ENCODE measurements at regions not wholly inside any gene's neighbourhood (a gene's known extent, or its start where the extent isn't known, plus 50 kb on each side); places are given as distances from the start of the nearest gene placed in this dataset.
A peak's percentile ranks its signal among the peaks of the same experiment; 100 is the strongest.

DNA sequence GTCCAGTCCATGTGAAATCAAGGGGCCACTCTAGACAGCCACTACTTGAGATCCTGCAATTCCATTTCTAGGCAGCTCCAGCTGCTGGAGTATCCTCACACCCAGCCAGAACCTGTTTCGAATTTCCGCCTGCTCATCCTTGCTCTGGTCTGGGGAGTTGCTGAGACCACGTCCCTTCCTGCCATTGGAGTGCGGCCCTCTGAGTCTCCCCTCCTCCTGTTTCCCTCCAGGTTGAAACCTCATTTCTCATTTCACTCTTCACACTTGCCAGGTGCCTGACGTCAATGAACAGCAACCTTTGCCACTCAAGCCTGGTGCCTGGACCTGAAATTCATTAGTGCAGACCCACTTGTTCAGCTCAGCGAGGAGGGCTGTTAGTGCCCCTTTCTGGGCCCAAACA, 307.5 kb upstream of the SHH start:
- no peak for DNase-seq

DNA sequence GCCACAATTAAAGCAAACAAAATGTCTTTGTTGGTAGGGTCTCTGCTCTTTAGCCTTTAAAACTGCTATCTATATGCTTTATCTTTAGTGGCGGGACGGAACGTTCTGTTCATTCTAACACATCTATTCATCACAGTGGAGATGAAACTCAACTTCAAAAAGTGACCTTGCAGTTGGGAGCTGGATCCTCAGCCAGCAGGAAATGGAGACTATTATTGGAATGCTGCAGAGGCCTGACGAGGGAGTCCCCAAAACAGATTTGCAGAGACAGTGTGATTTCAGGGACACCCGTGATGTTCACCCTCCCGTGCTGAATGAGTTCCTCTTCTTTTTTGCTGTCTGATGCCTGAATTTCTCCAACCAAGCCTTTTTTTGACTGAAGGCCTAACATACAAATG, 306.0 kb upstream of the SHH start:
- DNase-seq = no peak

DNA sequence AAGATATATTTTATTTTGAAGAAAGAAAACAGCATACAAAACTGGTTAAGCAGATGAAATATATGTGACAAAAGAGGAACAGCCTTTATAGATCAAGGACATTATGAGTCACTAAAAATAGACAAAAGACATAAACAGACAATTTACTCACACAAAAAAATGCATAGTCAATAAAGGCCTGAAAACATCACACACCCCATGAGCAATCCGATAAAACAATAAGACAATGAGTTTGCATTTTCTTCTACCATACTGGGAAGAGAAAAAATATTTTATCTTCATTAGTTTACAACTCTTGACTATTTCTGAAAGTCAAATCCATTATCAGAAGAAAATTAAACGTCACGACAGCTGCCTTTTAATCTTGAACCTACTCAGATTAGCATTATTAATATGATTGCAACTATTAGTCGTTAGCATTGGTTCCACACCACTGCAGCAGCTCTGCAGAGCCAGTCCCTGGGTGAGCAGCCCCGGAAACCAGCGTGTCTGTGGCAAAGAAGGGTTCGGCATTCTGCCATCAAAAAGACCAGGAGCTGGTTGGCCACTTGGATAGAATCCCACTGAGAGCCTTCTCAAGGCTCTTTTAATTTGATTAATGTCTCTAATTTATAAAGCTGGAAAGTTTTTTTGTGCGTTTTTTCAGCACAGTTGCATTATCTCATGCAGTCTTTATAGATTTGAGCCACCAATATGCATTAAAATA, 305.4 kb upstream of the SHH start:
- no peak for DNase-seq

DNA sequence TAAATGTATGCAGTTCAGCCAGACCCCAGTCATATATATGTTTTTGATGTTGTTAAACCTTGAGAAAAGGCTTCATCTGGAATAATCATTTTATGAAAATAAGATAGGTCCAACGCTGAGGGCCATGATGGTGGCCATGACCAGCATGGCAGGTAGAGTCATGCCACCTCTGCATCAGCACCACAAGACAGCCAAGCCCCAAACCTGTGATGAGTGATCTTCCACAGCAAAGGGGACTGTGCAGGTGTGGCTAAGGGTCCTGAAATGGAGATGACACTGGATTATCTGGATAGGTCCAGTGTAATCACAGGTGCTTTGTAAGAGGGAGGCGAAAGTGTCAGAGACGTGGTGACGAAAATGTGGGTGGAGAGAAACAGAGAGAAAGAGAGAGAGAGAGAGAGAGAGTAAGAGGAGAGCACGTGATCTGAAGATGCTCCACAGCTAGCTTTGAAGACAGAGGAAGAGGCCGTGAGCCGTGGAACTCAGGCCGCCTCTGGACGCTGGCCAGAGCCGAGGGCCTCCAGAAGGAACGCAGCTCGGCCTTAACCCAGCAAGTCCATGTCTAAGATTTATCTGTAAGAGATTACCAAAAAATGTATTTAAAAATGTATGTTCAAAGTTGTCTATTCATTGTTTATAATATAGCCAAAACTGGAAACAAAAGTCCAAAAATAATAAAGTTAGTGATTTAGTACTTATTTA, 304.4 kb upstream of the SHH start:
- DNase-seq = no peak

DNA sequence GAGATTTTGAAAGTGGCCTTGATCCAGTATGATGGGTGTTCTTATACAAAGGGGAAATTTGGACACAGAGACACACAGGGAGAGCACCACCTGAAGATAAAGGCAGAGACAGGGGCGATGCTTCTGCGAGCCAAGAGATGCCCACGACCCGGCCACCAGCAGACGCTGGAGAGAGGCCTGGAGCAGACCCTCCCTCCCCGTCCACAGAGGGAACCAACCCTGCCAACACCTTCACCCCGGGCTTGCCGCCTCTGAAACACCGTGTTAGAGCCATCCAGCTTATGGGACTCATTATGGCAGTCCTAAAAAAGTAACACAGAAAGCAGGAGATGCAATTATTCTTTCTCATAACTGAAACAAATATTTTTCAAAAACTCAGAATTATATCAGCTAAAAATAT, 303.3 kb upstream of the SHH start:
- DNase-seq = no peak

DNA sequence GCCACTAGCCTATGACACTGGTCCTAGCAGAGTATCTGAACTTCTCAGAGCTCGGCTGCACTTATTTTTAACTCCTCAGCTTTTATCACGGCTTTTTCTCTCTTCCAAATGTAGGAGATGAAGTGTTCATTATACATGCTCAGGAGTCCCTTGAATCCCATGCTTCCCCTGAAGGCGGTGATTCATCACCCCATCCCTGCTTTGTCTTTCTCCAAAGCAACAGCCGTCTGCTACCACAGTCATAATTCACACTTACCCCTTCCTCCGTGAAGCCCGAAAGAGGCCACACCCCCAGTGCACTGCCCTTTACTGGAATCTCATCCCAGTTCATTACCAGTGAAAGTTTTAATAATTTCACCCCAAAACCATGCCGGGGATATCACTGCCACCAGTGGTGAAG, 301.5 kb upstream of the SHH start:
- DNase-seq = no peak

DNA sequence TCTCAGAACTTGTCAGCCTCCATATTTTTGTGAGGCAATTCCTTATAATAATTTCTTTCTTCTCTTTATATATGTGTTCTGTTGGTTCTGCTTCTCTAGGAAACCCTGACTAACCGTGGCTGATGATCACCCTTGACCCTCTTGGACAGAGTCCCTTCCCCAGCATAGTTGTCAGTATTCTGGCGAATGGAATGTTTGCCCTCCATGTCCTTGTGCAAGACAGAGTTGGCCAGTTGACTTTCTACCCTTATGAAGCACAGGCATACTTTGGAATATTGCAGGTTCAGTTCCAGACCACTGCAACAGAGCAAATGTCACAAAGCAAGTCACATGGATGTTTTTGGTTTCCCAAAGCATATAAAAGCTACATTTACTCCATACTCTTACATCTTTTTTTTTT, 297.7 kb upstream of the SHH start:
- DNase-seq = no peak

DNA sequence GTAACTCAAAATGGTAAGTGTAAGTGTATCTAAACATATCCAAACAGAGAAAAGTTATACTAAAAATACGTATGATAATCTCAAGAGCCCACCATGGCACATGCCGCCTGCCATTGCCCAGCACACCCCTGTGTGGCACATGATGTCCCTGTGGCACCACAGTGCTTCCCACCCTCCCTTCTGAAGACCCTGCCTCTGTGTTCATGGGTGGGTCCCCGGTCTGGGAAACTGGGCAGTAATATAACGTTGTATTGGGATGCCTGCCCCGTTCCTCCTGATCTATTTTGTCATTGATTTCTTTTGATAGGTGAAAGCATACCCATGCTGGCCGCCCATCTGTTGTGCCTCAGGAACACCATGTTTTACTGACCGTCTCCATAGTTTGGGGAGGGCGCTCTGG, 296.8 kb upstream of the SHH start:
- DNase-seq = no peak

DNA sequence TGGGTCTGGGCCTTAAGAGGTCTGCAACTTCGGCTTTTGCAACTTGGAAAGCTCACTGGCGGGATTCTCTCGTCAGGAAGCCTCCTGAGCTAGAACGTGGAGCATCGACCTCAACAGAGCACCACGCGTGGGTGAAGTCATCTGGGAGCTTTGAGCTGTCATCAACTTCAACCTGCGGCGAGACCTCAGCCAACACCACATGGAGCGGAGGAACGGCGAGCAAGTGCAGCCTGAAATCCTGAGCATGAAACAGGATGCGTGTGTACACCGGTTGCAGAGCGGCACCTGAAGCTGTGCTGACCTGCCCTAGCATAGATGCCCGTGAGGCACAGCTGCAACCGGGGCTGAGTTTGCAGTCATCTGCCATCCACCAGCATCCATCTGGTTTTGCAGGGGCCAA, 295.7 kb upstream of the SHH start:
- no peak for DNase-seq

DNA sequence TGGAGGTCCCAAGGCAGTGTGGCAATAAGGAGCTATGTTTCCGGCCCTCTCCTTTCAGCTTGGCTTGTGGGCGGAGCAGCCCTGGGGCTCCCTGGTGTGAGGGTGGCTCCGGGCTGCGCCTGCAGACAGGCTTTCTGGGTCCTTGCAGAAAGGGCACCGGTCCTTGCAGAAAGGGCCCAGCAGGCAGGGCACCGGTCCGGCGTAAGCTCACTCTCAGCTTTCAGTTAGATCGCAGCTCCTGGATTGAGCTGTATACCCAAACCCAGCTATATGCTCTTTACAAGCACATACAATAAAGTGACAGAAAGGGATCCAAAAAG, 293.8 kb upstream of the SHH start:
- DNase-seq = no peak

DNA sequence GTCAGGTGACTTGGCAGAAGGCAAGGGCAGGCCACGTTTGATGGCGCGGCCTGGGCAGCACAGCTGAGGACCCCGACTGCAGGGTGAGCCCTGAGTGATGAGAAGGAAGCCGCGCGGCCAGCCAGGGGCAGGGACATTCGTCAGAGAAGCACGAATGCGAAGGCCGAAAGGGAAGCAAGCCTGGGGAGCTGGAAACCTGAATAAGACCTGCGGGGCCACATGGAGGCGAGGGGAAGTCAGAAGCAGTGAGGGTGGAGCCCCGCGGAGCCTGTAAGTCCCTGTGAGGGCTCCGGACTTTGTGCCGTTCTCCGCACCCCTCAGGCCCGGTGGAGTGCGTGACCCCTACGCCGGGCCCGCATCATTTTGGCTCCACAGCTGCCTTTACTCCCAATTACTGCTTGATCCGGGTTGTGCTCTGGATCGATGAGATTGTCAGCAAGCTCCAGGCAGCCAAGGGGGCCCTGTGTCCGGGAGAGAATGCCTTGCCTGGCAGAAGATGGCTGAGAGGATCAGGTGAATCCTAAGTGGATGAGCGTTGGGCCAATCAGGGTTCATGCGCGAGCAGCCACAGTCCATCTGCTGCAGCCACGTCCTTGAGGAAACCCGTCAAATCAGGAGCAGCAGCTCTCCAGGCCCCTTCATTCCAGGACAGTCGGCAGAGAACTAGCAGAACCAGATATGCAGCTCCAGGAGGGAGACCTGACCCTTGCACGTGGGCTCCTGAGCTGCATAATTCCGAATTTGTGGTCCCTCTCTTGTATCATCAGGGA, 293.3 kb upstream of the SHH start:
- DNase-seq = no peak

DNA sequence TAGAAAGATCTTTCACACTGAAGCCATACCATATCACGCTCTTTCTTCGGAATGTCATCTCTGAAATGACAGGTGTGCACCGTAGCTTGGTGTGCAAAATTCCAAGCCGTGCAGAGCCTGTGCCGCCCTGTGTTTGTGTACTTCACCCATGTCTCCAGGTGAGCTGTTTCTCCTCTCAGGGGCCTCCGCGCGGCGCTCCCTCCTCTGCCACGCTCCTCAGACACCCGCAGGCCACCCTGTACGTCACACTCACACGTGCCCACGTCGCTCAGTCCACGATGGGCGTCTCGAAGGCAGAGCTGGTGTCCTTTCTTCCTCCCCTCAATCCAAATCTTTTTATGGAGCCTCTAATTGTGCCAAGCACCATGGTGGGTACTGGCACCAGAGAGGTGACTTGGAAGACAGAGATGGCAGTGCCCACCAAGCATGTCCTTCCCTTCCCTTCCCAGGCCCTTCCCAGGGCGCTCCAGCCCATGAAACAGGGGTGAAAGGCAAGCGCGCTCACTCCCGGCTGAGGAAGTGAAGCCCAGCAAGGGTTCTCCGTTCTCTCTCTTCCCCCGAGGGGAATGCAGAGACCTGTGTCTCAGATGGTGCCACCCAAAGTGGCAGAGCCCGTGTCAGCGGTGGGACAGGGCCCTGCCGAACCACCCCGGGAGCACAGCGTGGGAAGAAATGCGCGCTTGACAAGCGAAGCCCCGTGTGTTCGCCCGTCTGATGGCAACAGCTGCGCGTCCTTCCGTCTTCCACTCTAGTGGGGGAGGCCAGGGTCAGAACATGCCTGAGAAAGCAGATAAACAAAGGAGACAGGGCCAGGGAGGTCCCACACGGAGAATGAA, 292.5 kb upstream of the SHH start:
- no peak for DNase-seq

DNA sequence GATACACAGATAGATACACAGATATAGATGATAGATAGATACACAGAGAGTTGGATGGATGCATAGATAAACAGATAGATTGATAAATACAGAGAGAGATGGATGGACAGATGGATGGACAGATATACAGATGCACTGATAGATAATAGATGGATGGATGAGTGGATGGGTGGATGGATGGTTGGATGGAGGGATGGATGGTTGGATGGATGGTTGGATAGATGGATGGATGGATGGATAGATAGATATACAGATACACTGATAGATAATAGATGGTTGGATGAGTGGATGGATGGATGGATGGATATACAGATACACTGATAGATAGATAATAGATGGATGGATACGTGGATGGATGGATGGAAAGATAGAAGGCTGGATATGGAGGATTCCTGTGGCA, 290.0 kb upstream of the SHH start:
- DNase-seq = no peak

DNA sequence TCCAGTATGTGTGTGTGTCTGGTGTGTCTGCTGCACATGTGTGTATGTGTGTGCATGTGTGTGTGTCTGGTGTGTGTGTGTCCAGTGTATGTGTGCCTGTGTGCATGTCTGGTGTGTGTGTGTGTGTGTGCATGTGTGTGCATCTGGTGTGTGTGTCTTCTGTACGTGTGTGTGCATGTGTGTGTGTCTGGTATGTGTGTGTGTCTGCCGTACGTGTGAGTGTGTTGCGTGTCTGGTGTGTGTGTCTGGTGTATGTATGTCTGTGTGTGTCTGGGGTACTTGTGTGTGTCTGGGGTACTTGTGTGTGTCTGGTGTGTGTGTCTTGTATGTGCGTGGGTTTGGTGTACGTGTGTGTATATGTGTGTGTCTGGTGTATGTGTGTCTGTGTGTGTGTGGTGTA, 289.1 kb upstream of the SHH start:
- no peak for DNase-seq

DNA sequence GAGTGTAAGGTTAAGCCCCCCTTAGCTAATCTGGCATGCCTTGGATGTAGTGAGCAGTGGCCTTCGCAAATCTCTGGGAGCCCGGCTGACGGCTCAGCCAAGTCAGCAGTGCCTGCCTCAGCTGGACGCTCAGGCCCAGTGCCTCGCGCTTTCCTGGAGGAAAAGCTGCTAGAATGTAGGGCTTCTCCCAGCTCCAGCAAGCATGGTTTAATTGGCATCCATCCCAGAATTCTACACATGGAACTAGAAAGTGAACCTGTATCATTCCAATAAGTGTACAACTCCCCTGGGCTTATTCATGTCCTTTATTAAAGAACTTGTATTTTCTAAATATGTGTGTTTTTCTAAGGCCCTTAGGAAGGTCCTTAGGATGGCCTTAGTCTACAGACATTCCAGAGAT, 287.8 kb upstream of the SHH start:
- DNase-seq = no peak

DNA sequence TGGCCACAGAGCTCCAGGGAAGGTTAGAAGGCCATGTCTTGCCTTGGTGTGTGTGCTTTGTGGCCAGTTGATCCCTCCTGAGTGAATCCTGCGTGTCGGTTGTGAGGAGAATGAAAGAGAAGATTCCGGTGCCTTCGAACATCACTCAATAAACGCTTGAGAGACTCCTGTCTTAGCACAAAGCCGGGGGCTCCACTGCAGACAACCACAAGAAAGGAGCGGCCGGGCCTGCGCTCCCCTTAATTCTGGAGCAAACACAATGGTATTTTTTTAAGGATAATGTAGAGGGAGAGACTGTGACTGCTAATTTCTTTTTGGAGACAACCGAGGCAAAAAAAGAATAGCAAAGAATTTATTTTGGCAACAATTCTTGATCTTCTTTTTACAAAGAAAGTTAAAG, 286.8 kb upstream of the SHH start:
- no peak for DNase-seq

DNA sequence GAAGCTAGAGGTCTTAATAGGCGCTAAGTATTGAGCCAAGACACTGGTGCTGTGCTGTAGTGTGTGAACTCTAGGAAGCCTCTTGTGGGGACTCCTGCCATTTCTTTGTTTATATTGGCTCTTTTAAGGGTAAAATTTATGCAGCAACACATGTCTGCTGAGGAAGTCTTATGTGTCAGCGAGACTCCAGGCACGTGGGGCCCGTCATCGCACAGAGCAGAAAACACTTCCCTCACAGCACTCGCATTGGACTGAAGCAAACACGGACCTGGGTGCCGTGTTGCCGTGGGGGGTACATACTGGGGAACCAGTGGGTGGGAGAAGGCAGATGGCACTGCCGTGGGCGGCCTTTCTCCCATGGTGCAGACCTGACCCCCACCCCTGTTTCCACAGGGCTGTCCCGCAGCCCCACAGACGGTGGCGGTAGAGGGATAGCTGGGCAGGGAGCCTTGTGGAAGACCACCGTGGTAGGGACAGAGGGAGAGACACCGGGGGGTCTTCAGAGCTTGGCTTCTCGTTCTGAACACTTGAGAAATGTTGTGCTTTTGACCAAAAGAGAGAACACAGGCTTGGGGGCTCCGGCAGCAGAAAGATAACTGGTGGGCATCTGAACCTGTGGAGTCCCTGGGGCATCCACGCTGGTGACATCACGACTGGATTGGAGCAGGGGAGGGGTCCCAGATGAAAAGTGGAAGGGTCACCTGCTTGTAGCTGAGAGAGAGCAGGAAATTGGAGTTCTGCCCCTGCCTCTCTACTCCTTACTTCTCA, 284.7 kb upstream of the SHH start:
- no peak for DNase-seq

DNA sequence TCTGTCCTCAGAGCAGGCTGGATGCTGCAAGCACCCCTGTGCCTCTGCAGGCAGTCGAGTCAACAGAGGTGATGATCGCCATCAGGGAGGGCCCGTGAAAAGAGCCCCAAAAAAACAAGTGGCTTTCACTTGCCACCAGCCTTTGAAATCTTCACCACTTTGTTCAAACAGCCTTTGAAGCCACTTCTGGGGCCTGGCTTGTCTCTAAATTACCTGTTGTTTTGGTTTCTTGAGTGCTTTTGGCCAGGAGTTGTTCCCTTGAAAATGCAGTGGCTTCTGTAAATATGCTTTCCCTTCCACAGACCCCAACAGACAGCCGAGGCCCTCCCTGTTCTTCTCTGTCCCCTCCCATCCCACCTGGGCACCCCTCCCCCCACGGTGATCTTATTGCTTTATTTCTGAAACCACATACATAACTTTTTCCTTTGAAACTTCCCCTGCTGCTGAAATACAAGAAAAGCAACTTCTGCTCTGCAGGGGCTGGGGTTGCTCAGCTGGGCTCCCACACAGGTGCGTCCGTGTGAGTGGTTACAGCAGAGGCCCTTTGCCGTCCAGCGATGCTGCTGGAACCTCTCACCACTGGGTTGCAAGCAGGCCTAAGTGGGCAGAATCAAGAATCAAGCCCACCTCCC, 283.8 kb upstream of the SHH start:
- DNase-seq = peak; percentile 36

DNA sequence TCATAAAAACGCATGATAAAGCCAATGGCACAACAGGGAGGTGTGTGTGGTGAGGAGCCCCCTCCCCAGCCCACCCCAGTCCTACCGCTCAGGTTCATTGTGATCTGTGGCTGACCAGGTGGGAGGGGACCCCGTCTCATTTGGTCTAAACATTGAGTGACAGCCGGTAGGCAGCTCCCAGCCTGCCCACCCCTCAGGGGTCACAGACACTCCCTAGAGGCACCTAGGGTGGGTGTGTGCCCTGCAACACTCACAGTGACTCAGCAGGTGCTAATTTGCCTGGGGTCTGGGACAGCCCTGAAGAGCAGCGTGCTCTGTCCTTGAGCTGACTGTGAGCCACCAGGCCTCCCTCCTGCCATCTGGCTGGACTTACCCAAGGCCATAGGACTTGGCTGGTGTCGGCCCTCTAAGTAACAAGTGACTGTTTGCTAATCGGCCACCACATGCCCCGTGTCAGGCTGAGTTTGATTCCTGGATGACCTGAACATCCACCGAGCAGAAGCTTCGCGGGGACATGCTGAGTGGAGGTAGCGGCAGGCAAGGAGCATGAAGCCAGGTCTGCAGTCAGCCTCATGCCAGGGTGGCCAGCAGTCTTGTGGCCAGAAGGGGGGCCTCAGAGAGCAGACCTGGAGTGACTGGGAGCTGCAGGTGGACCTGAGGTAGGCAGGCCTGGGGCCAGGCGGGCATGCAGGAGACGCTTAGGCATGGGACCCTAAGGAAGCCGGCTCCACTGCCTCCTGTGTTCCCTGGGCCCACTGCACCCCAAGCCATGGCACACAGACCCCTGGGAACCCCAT, 282.3 kb upstream of the SHH start:
- no peak for DNase-seq

DNA sequence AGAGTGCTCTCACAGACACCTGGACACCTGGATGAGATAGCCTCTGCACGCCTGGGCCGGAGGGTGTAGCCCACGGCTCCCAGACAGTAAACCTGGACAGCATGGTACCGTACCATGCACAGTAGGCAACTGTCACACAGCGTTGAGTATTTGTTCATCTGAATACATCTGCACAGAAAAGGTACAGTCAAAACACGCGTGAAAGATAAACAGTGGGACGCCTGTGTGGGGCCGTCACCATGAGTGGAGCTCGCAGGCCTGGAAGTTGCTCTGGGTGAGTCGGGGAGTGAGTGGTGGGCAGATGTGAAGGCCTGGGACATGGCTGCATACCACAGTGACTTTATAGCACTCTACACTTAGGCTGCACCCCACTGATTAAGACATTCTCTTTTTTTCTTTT, 280.0 kb upstream of the SHH start:
- DNase-seq = no peak

DNA sequence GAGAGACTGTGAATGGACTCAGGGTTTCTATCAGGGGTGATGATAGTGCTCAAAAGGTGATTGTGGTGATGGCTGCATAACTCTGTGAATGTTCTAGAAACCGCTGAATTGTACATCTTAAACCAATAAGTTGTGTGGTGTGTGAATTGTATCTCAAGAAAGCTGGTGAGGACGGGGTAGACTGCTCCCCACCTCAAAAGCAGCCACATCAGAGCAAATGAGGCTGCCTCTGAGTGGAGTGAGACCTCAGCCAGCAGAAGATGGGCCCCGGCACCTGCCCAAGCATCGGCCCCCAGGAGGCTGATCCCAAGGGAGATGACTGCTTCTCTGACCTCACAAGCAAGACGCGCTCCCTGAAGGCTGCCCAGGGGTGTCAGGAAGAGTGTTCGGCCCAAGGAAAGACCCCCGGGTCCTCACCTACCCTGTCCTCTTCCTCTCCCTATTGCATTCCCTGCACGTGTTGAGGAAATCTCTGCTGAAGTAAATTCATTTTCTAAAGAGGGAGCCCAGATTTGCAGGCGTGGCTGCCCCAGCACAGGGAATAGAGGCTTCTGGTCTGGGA, 279.3 kb upstream of the SHH start:
- no peak for DNase-seq

All from stimulated activated CD4-positive, alpha-beta T cell treated with anti-CD3 and anti-CD28 coated beads, Interleukin-15, amount 100 ng/mL, for 24 hours (primary cell).